Activated T-helper 1 cell treated with anti-CD3 and anti-CD28 coated beads, Interleukin-12 subunit alpha, Interleukin-12 subunit beta, Interleukin-2, Interleukin-4 antibody, amounts not matched to agents 30 ng/mL and 10 ng/mL and 1 ng/mL, durations not matched to agents 14 hours and 24 hours and 36 hours (primary cell): ENCODE measurements at regions not wholly inside any gene's neighbourhood (a gene's known extent, or its start where the extent isn't known, plus 50 kb on each side); places are given as distances from the start of the nearest gene placed in this dataset.
A peak's percentile ranks its signal among the peaks of the same experiment; 100 is the strongest.

ENCODE experiments used
- DNase-seq: peaks from one replicate; pipeline ENCODE4 v3.0.0; 2021; ENCODE audit warnings: low spot score
- H3K27ac Mint-ChIP-seq: one replicate; pipeline ENCODE4 v1.8.0; 2021; ENCODE audit warnings: mild to moderate bottlenecking, mixed read lengths
- H3K27me3 Mint-ChIP-seq: one replicate; pipeline ENCODE4 v1.8.0; 2022; ENCODE audit warnings: mild to moderate bottlenecking, moderate library complexity, mixed read lengths; ENCODE audit not compliant: insufficient read depth
- H3K36me3 Mint-ChIP-seq: one replicate; pipeline ENCODE4 v1.8.0; 2021; ENCODE audit warnings: low read depth, mixed read lengths
- H3K4me1 Mint-ChIP-seq: one replicate; pipeline ENCODE4 v1.8.0; 2021; ENCODE audit warnings: low read depth, mixed read lengths
- H3K4me3 Mint-ChIP-seq: one replicate; pipeline ENCODE4 v1.8.0; 2021; ENCODE audit warnings: mild to moderate bottlenecking, moderate library complexity, mixed read lengths
- H3K9me3 Mint-ChIP-seq: one replicate; pipeline ENCODE4 v1.8.0; 2021; ENCODE audit warnings: mixed read lengths
- intact Hi-C: fragments of 100-400 bp; cut with micrococcal nuclease; formaldehyde crosslinking; loops from one replicate; pipeline ENCODE4 v1.15.1; 2024

DNA sequence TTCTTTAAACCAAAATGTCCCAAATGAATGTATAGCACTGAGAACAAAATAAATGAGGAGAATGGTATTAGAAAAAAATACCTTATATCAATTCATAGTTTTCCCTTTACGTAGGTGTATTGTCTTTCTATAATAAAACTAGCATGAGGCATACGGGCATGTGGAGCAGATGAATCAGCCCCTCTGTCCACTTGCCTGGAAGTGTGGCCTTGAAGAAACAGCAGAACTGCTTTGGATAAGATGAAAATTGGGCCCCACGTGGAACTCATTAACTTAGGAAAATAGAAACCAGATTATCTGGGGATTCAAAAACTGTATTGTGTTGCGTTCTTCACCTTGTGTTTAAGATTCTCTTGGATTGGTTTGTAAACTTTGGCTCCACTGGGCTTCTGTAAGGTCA, 356.8 kb upstream of the B3GALT2 start:
- Mint-ChIP-seq H3K27ac (no peak overlapping the region), H3K27me3 (no peaks in the 10 kb centered on the region)

GRCh38 chr1:193542690-193543089, 356.3 kb upstream of the B3GALT2 start:
- Mint-ChIP-seq H3K4me1 (peaks cover 65% of the 10 kb centered on the region), H3K9me3 (peaks cover 9% of the 10 kb centered on the region), H3K4me3 (no peak overlapping the region), H3K36me3 (peaks cover 17% of the 10 kb centered on the region), H3K27ac (no peak overlapping the region), H3K27me3 (no peaks in the 10 kb centered on the region)
- no peak for DNase-seq
- intact Hi-C loops = loop anchor here (10.0 kb wide), 2 partner anchors 488 to 1652 kb away; partner anchors contain the start of genes RO60 and UCHL5

More for the DNA sequence above, 356.8 kb upstream of the B3GALT2 start:
- H3K9me3 Mint-ChIP-seq = peaks cover 9% of the 10 kb centered on the region
- peaks cover 17% of the 10 kb centered on the region for H3K36me3 Mint-ChIP-seq
- no peak for DNase-seq
- H3K4me1 Mint-ChIP-seq = peaks cover 59% of the 10 kb centered on the region
- no peak overlapping the region for H3K4me3 Mint-ChIP-seq
- intact Hi-C loops = loop anchor here (10.0 kb wide), 2 partner anchors 488 to 1652 kb away; partner anchors contain the start of genes RO60 and UCHL5

DNA sequence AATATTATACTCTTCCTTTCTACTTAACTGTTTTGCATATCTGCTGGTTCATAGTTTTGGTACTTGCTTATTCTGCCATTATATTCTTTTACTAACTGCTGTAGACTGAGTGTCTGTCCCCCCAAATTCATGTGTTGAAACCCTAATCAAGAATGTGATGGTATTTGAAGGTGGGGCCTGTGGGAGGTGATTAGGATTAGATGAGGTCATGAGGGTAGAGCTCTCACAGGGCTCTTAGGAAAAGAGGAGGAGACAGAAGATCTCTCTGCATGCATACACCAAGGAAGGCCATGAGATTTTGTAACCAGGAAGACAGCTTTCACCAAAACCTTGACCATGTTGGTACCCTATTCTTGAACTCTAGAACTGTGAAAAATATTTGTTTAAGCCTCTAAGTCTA, 354.1 kb upstream of the B3GALT2 start:
- no peak for DNase-seq

GRCh38 chr1:193539731-193540459, 353.5 kb upstream of the B3GALT2 start:
- peaks cover 13% of the 10 kb centered on the region for H3K36me3 Mint-ChIP-seq
- no peaks in the 10 kb centered on the region for H3K27me3 Mint-ChIP-seq
- peak; percentile 16 for DNase-seq
- H3K4me1 Mint-ChIP-seq = peaks cover 62% of the 10 kb centered on the region
- peaks cover 7% of the 10 kb centered on the region for H3K9me3 Mint-ChIP-seq
- H3K4me3 Mint-ChIP-seq = peak overlapping the region; percentile 71
- intact Hi-C loops = loop anchor here (1.0 to 10.0 kb wide), 5 partner anchors 18 to 1655 kb away; partner anchors contain the start of genes RO60 and UCHL5
- H3K27ac Mint-ChIP-seq = peak overlapping the region; percentile 92

More for the DNA sequence above, 354.1 kb upstream of the B3GALT2 start:
- H3K9me3 Mint-ChIP-seq = peaks cover 4% of the 10 kb centered on the region
- H3K4me1 Mint-ChIP-seq = peaks cover 62% of the 10 kb centered on the region
- peak overlapping the region; percentile 92 for H3K27ac Mint-ChIP-seq
- no peaks in the 10 kb centered on the region for H3K27me3 Mint-ChIP-seq
- intact Hi-C loops = loop anchor here (1.0 to 10.0 kb wide), 3 partner anchors 18 to 1654 kb away; partner anchors contain the start of genes RO60 and UCHL5
- H3K36me3 Mint-ChIP-seq = peaks cover 15% of the 10 kb centered on the region
- H3K4me3 Mint-ChIP-seq = peak overlapping the region; percentile 71

DNA sequence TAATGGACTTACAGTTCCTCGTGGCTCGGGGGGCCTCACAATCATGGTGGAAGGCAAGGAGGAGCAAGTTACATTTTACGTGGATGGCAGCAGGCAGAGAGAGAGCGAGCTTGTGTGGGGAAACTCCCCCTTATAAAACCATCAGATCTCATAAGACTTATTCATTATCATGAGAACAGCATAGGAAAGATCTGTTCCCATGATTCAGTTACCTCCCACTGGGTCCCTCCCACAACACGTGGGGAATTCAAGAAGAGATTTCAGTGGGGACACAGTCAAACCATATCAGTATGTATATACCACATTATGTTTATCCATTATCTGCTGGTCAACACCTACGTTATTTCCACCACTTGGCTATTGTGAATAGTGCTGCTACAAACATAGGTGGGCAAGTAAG, 352.3 kb upstream of the B3GALT2 start:
- no peak for DNase-seq
- intact Hi-C loops = loop anchor here (10.0 kb wide), 2 partner anchors 756 to 994 kb away; no protein-coding TSS in a partner anchor
- Mint-ChIP-seq H3K9me3 (peaks cover 8% of the 10 kb centered on the region), H3K4me3 (peak overlapping the region; percentile 67), H3K4me1 (peaks cover 62% of the 10 kb centered on the region), H3K27me3 (no peaks in the 10 kb centered on the region), H3K27ac (peak overlapping the region; percentile 78), H3K36me3 (peaks cover 9% of the 10 kb centered on the region)

GRCh38 chr1:193538003-193538354, 351.6 kb upstream of the B3GALT2 start:
- Mint-ChIP-seq H3K4me3 (peak overlapping the region; percentile 22), H3K9me3 (peaks cover 10% of the 10 kb centered on the region), H3K27ac (peak overlapping the region; percentile 78)

DNA sequence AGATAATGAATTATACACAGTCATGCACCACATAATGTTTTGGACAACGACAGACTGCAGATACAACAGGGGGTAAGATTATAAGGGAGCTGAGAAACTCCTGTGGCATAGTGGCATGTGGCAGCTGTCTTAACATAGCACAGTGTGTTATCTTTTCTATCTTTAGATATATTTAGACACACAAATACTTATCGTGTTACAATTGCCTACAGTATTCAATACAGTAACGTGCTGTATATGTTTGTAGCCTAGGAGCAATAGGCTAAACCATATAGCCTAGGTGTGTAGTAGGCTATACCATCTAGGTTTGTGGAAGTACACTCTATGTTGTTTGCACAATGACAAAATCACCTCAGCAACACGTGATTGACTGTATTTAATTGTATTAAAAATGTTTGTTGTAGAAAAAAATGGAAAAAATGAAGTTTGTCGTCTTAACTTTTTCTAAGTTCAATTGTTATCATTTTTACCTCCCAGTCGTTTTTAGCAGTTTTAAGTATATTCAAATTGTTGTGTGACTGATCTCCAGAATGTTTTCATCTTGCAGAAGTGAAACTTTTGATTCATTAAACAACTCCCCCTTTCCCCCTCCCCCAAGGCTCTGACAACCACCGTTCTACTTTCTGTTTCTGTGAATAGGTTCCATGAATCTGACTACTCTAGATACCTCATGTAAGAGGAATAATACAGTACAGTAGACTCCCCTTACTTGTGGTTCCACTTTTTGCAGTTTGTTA, 351.0 kb upstream of the B3GALT2 start:
- H3K4me1 Mint-ChIP-seq = peaks cover 55% of the 10 kb centered on the region
- H3K36me3 Mint-ChIP-seq = peaks cover 9% of the 10 kb centered on the region
- peak overlapping the region; percentile 22 for H3K4me3 Mint-ChIP-seq
- peak; percentile 61 for DNase-seq
- H3K27me3 Mint-ChIP-seq = no peaks in the 10 kb centered on the region
- H3K9me3 Mint-ChIP-seq = peaks cover 10% of the 10 kb centered on the region
- intact Hi-C loops = loop anchor here (1.0 to 10.0 kb wide), 12 partner anchors 32 to 1020 kb away; partner anchors contain the start of gene CDC73
- H3K27ac Mint-ChIP-seq = peak overlapping the region; percentile 78

More at GRCh38 chr1:193538003-193538354, 351.6 kb upstream of the B3GALT2 start:
- Mint-ChIP-seq H3K27me3 (no peaks in the 10 kb centered on the region), H3K36me3 (peaks cover 9% of the 10 kb centered on the region), H3K4me1 (peaks cover 61% of the 10 kb centered on the region)
- intact Hi-C loops = loop anchor here (10.0 kb wide), 2 partner anchors 757 to 993 kb away; no protein-coding TSS in a partner anchor
- no peak for DNase-seq

DNA sequence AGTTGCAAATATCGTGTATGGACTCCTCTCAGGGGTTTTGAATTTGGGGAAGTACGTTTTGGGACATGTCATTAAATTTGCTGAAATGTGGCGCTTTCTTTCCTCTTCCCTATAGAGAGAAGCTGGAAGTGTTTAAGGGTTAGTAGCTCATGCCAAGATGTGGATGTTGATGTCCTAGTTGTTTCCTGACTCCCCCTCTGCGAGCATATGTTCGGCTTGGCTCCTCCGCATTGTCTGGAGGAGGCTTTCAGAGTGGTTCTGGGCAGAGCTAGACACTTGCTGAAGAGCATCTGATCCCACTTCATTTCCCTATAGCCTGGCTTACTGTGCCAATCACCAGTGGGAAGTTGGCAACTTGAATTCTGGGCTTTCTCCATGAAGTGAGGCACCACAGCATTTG, 347.4 kb upstream of the B3GALT2 start:
- intact Hi-C loops = loop anchor here (10.0 kb wide), 2 partner anchors 761 to 989 kb away; no protein-coding TSS in a partner anchor
- H3K4me3 Mint-ChIP-seq = no peak overlapping the region
- H3K27ac Mint-ChIP-seq = no peak overlapping the region
- peaks cover 11% of the 10 kb centered on the region for H3K36me3 Mint-ChIP-seq
- DNase-seq = no peak
- H3K9me3 Mint-ChIP-seq = peaks cover 21% of the 10 kb centered on the region
- H3K27me3 Mint-ChIP-seq = no peaks in the 10 kb centered on the region
- peaks cover 22% of the 10 kb centered on the region for H3K4me1 Mint-ChIP-seq

- Mint-ChIP-seq H3K27me3 (no peaks in the 10 kb centered on the region), H3K4me3 (no peak overlapping the region), H3K36me3 (peaks cover 2% of the 10 kb centered on the region), H3K9me3 (peaks cover 8% of the 10 kb centered on the region), H3K27ac (no peak overlapping the region), H3K4me1 (no peaks in the 10 kb centered on the region)
- no peak for DNase-seq
- intact Hi-C loops = no loop called here
Measured at GRCh38 chr1:193525917-193526710, 339.7 kb upstream of the B3GALT2 start.

- no peaks in the 10 kb centered on the region for H3K4me1 Mint-ChIP-seq
- DNase-seq = no peak
- H3K4me3 Mint-ChIP-seq = no peak overlapping the region
- H3K36me3 Mint-ChIP-seq = peaks cover 2% of the 10 kb centered on the region
- intact Hi-C loops = no loop called here
- no peaks in the 10 kb centered on the region for H3K27me3 Mint-ChIP-seq
- no peak overlapping the region for H3K27ac Mint-ChIP-seq
- peaks cover 6% of the 10 kb centered on the region for H3K9me3 Mint-ChIP-seq
Measured at GRCh38 chr1:193525411-193525810, 339.0 kb upstream of the B3GALT2 start.

- no peak for DNase-seq
- Mint-ChIP-seq H3K4me1 (no peaks in the 10 kb centered on the region), H3K9me3 (peaks cover 11% of the 10 kb centered on the region), H3K36me3 (peaks cover 2% of the 10 kb centered on the region), H3K4me3 (no peak overlapping the region), H3K27ac (no peak overlapping the region), H3K27me3 (no peaks in the 10 kb centered on the region)
- intact Hi-C loops = no loop called here
Measured at GRCh38 chr1:193524616-193525015, 338.2 kb upstream of the B3GALT2 start.

GRCh38 chr1:193524021-193524420, 337.6 kb upstream of the B3GALT2 start:
- peaks cover 17% of the 10 kb centered on the region for H3K9me3 Mint-ChIP-seq
- no peaks in the 10 kb centered on the region for H3K4me1 Mint-ChIP-seq

More at GRCh38 chr1:193524021-193524420, 337.6 kb upstream of the B3GALT2 start:
- Mint-ChIP-seq H3K27me3 (no peaks in the 10 kb centered on the region), H3K36me3 (peaks cover 2% of the 10 kb centered on the region), H3K27ac (no peak overlapping the region), H3K4me3 (no peak overlapping the region)
- no peak for DNase-seq
- intact Hi-C loops = no loop called here
